ENCODE measurements at regions not wholly inside any gene's neighbourhood (a gene's known extent, or its start where the extent isn't known, plus 50 kb on each side); places are given as distances from the start of the nearest gene placed in this dataset.

DNA sequence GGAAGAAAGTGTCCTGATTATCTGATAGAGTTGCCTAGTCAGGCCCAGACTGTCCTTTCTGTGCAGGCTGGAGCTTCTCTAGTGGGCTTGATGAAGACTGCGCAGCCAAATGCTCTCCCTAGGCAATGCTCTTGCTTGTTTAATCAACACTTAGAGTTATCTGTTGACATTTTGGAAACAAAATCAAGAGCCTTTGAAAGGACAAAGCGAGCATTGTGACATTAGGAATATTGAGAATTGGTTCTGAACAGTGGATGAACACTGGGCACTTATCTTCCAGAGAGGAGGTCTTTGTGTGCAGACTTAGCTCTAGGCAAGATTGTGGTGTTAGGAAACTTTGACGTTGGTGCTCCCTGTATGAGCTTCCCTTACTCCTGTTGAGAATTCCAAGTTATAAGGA is 94.5 kb downstream of the DNTTIP2 start:
- Histone ChIP-seq H3K4me1 (no peaks in the 10 kb centered on the region), H3K27me3 (no peaks in the 10 kb centered on the region), H3K9me3 (no peaks in the 10 kb centered on the region), H3K27ac (no peak overlapping the region), H3K4me3 (no peak overlapping the region), H3K36me3 (no peaks in the 10 kb centered on the region)
- intact Hi-C loops (cut with DNase I): no loop called here
- 92% methylated on average over 2 of the region's 3 CpGs for WGBS (ENCODE audit: insufficient coverage, low coverage, low lambda C conversion rate, missing lambda C conversion rate)
- no peak for ATAC-seq
- TF ChIP-seq POLR2A (IDR thresholded peaks at IDR 0.05): no peak
- TF ChIP-seq, protein P1, sequence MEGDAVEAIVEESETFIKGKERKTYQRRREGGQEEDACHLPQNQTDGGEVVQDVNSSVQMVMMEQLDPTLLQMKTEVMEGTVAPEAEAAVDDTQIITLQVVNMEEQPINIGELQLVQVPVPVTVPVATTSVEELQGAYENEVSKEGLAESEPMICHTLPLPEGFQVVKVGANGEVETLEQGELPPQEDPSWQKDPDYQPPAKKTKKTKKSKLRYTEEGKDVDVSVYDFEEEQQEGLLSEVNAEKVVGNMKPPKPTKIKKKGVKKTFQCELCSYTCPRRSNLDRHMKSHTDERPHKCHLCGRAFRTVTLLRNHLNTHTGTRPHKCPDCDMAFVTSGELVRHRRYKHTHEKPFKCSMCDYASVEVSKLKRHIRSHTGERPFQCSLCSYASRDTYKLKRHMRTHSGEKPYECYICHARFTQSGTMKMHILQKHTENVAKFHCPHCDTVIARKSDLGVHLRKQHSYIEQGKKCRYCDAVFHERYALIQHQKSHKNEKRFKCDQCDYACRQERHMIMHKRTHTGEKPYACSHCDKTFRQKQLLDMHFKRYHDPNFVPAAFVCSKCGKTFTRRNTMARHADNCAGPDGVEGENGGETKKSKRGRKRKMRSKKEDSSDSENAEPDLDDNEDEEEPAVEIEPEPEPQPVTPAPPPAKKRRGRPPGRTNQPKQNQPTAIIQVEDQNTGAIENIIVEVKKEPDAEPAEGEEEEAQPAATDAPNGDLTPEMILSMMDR (IDR thresholded peaks at IDR 0.05): no peak
- no peak for DNase-seq

DNA sequence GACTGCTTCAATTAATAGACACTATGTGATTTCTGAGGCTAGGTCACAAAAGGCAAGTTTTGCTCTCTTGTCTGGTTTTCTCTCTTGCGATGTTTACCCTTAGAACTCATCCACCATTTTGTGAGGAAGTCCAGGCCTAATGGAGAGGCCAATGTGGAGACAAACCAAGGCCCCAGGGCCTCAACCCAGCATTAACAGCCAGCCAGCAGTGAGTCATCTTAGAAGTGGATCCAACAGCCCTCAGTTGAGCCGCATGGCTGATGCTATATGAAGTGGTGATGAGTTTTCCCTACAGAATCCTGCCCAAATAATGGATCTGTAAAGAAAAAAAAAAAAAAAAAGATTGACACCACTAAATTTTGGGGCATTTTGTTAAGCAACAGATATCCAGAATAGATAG is 95.1 kb downstream of the DNTTIP2 start:
- H3K9me3 ChIP-seq: no peaks in the 10 kb centered on the region
- TF ChIP-seq POLR2A (IDR thresholded peaks at IDR 0.05): no peak
- TF ChIP-seq, protein P1 (IDR thresholded peaks at IDR 0.05): no peak
- no peak overlapping the region for H3K27ac ChIP-seq
- ATAC-seq (no peak), DNase-seq (no peak)
- H3K27me3 ChIP-seq: no peaks in the 10 kb centered on the region
- 86% methylated on average over 2 of the region's 2 CpGs for WGBS (ENCODE audit: insufficient coverage, low coverage, low lambda C conversion rate, missing lambda C conversion rate)
- no peaks in the 10 kb centered on the region for H3K4me1 ChIP-seq
- intact Hi-C loops (cut with DNase I): no loop called here
- no peaks in the 10 kb centered on the region for H3K36me3 ChIP-seq
- H3K4me3 ChIP-seq: no peak overlapping the region

DNA sequence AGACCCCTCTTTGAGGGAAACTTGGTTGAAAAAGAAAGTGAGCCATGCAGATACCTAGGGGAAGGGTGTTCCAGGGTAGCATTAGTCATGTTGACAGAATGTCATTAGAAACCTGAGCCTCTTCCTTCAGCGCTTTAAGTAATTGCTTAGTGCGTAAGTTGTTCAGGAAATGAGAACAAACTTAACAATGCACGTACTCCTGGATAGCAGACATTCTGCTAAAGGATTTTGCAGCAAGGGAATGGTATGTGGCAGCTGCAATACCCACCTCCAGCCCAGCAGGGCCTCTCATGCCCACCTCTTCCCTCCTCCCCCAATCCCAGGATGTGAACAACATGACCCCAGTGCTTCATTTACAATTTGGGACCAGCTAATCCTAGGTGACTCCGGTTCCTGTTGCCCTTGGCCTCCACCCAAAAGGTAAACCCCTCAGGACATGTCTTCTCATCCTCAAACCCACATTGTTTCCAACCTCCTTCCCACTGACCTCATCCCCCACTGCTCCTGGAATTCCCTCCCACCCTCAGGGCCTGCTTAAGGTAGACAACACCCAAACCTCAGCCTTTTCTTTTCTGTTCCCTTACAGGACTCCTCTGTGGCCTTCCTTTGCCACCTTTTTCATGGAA is 98.0 kb upstream of the BCAR3 start:
- intact Hi-C loops (cut with DNase I): no loop called here
- no peaks in the 10 kb centered on the region for H3K36me3 ChIP-seq
- no peaks in the 10 kb centered on the region for H3K9me3 ChIP-seq
- no peak overlapping the region for H3K4me3 ChIP-seq
- no peak overlapping the region for H3K27ac ChIP-seq
- ATAC-seq: no peak
- H3K4me1 ChIP-seq: no peaks in the 10 kb centered on the region
- no peak for DNase-seq
- TF ChIP-seq POLR2A (IDR thresholded peaks at IDR 0.05): no peak
- TF ChIP-seq, protein P1 (IDR thresholded peaks at IDR 0.05): no peak
- no peaks in the 10 kb centered on the region for H3K27me3 ChIP-seq
- WGBS (ENCODE audit: insufficient coverage, low coverage, low lambda C conversion rate, missing lambda C conversion rate): 95% methylated on average over 3 of the region's 4 CpGs

DNA sequence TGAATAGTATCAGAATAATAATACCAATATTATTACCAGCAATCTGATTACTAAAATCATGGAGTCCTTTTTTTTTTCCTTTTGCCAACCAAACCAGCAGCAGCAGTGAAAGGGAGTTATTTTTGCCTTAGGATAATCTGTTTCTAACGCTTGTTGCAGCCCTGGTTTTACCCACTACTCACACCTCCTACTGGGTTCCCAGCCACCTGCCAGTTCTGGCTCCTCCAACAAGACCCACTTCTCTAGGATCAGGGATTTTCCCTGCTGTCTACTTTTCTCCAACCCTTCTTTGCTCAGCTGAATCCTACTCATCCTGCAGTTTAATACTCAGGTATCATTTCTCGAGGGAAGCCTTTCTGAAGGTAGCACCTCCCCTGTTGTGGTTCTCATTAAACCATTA is 96.8 kb upstream of the BCAR3 start:
- WGBS (ENCODE audit: insufficient coverage, low coverage, low lambda C conversion rate, missing lambda C conversion rate): 91% methylated on average over 2 of the region's 2 CpGs

More for the DNA sequence above, 96.8 kb upstream of the BCAR3 start:
- no peaks in the 10 kb centered on the region for H3K27me3 ChIP-seq
- intact Hi-C loops (cut with DNase I): no loop called here
- H3K27ac ChIP-seq: no peak overlapping the region
- H3K9me3 ChIP-seq: no peaks in the 10 kb centered on the region
- no peak for ATAC-seq
- no peaks in the 10 kb centered on the region for H3K36me3 ChIP-seq
- no peaks in the 10 kb centered on the region for H3K4me1 ChIP-seq
- no peak for TF ChIP-seq POLR2A (IDR thresholded peaks at IDR 0.05)
- TF ChIP-seq, protein P1 (IDR thresholded peaks at IDR 0.05): no peak
- no peak overlapping the region for H3K4me3 ChIP-seq
- no peak for DNase-seq

All from right lobe of liver (tissue), 6 donors.